Hematopoietic multipotent progenitor cell treated with erythropoietin and hydrocortisone succinate and interleukin-3 and kit ligand, for 8 days (in vitro differentiated cells): ENCODE measurements at regions not wholly inside any gene's neighbourhood (a gene's known extent, or its start where the extent isn't known, plus 50 kb on each side); places are given as distances from the start of the nearest gene placed in this dataset.

Experiments
- DNase-seq: peaks from one replicate; pipeline ENCODE4 v3.0.0-alpha.2; 2015

DNA sequence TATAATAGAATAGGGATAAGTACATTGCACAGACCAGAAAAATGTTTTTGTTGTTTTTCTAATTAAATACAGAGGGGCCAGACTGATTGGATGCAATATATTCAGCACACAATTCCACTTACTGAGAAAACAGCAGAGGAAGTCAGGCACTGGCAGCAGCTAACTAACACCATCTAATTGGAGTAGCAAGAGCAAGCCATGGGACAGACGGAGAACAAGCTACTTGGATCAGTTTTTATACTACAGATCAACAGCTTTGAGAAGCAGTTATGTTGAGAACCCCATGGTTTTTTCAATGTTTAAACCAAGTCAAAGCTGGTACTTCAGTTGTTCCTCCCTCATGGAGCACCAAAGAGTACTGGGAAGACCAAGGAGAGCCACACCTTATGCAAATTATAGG, 1249.4 kb downstream of the LRFN5 start:
- DNase-seq: no peak

DNA sequence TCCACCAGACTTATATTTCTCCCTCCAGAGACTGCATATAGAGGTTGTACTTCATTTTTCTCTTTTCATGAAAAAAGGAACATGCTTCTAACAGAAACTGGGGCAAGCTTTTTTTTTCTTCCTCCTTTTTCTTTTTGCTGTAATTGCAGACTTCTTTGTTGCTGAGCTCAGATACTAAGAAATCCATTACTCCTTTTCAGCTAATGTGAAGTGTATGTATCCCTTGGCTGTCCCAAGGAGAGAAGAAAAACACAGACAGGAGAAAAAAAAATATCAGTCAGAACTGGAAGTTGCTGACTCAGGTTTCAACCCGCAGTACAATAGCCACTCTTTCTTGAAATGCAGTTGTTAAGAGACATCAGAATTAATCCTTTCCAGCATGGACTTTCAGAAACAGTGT, 1248.4 kb downstream of the LRFN5 start:
- DNase-seq: no peak

- no peak for DNase-seq
These were observed 1247.4 kb downstream of the LRFN5 start for GRCh38 chr14:42854061-42854460.

DNA sequence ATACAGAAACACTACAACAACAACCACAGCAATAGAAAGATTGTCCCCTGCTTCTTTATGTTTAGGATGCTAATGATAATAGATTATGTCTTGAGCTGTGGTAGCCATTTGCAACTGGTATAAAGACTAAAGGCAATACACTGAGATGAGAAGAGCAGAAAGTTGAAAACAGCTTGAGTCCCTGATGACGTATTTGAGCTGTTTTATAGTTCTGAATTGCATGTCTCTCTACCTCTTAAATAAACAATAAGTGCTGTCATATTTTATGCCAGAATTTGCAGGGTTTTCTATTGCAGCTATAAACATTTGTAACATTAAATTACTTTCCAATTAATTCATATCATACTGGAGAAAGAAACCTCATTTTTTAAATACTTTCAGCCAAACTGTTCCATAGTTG, 1242.0 kb downstream of the LRFN5 start:
- no peak for DNase-seq

DNA sequence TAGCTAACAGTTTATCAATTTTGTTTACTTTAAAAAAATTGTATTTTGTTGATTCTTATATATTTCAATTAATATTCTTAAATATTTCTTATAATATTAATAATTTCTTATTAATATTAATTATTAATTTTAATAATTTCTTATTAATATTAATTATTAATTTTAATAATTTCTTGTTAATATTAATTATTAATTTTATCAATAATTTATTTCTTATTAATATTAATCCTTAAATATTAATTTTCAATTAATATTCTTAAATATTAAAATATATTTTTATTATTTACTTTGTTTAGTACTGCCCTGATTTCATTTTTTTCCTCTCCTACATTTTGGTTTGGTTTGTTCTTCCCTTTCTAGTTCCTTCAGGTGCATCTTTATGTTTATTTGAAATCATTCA, 1208.1 kb downstream of the LRFN5 start:
- no peak for DNase-seq

GRCh38 chr14:42806909-42807315, 1200.2 kb downstream of the LRFN5 start:
- no peak for DNase-seq

- no peak for DNase-seq
These were observed 1197.5 kb downstream of the LRFN5 start for GRCh38 chr14:42804141-42804540.

GRCh38 chr14:42802346-42802745, 1195.7 kb downstream of the LRFN5 start:
- no peak for DNase-seq

DNA sequence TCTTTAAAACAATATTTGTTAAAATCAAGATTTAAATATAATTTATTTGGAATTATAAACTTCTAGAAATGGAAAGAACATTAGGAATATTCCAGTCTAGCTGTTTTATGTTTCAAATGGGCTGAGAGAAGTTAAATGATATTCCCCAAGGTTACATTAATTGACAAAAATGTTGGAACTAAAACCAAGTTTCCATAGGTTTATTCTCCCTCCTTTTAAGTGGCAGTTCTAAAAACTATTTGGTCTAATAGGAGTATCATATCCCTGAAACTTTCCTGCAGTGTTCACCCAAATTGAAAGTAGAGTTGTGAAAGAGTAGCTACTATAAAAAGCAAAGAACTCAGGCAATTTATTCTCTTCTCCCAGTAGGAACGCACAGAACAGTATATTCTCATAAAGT, 1185.5 kb downstream of the LRFN5 start:
- DNase-seq: no peak

GRCh38 chr14:42782754-42783153, 1176.1 kb downstream of the LRFN5 start:
- no peak for DNase-seq

GRCh38 chr14:42778984-42779383, 1172.3 kb downstream of the LRFN5 start:
- DNase-seq: no peak

- DNase-seq: no peak
These were observed 1144.1 kb downstream of the LRFN5 start for GRCh38 chr14:42750771-42751170.

- DNase-seq: no peak
These were observed 1135.4 kb downstream of the LRFN5 start for GRCh38 chr14:42742084-42742483.

GRCh38 chr14:42736408-42736807, 1129.7 kb downstream of the LRFN5 start:
- DNase-seq: no peak

DNA sequence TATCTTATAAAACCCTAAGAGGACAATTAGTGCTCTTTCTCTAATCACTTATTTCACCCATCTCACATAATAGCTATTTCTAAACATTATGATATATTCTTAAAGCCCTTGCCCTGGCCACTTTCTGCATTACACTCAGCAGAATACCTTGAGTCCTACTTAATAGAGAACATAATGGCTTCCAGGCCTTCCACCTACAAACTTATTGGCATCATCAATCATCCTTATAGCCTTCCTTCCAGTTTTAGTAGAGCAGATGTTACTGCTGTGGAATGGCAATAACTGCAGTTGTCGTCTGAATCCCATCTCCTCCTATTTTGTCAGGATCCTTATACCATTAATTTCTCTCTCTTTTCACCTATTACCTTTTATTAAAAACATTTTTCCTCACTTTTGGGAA, 1127.4 kb downstream of the LRFN5 start:
- no peak for DNase-seq

DNA sequence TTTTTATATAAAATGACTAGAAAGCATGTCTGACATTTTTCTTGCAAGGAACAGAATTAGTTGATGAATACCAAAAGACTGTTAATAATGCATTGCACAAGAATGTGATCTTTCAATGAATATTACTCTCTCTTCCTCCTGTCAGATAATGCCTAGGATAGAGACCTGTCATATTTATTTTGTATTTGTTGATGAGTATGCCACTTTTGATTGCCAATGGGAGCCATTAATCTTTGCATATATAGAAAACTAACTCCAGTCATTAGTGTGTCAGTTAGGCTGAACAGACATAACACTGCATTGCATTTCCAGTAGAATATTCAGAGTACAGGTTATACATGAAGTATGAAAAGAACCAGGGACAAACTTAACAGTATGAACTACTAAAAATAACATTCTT, 1125.3 kb downstream of the LRFN5 start:
- no peak for DNase-seq

GRCh38 chr14:42731480-42731879, 1124.8 kb downstream of the LRFN5 start:
- no peak for DNase-seq

DNA sequence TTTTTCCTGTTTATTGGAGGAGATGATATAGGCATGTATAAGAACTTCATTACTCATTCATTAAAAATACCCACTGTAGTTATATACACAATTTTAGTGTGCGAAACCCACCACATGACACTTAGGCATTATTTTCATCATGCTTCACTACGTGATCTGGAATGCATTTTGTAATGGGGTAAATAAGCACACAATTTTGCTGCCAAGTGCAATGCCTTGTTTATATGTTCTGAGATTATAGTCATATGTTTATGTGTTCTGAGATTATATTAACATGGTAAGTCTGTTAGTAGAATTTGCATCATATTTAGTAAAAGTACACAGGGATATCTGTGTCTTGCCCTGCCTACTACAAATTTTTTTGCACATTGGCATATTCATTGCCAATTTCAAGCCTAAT, 1123.0 kb downstream of the LRFN5 start:
- DNase-seq: no peak

DNA sequence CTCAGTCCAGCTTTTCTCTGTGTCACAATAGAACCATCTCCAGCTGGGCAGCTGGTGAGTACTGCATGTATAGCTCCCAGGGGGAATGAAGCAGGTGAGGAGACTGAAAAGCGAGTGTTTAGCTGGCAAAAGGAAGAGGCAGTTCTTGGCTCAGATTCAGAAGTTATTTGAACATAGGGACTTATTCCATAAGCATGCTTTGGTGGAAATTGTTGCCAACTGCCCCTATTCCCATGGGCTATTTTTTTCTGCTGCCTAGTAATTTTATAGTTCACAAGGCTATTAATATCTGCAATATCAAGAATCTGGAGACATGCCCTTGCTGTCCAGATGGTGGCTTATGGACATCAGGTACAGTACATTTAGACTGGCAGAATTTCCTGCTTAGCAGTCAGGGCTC, 1112.7 kb downstream of the LRFN5 start:
- no peak for DNase-seq

GRCh38 chr14:42715316-42715715, 1108.6 kb downstream of the LRFN5 start:
- DNase-seq: no peak

DNA sequence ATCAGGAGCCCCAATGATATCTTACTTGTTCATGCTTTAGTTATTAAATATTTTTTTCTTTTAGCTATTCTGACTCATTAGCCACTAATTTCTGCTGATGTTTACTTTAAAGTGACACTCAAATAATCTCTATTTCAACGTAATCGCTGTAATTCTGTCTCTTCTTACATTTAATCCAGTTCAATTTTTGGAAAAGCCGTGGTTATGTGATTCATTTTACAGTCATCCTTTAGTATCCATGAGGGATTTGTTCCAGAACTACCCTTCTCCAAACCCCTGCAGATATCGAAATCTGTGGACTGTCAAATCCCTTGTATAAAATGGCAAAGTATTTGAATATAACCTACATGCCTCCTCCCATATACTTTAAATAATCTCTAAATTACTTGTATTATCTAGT, 1103.4 kb downstream of the LRFN5 start:
- DNase-seq: no peak

- DNase-seq: no peak
These were observed 1096.8 kb downstream of the LRFN5 start for GRCh38 chr14:42703501-42703900.

- no peak for DNase-seq
These were observed 1080.7 kb downstream of the LRFN5 start for GRCh38 chr14:42687421-42687820.

DNA sequence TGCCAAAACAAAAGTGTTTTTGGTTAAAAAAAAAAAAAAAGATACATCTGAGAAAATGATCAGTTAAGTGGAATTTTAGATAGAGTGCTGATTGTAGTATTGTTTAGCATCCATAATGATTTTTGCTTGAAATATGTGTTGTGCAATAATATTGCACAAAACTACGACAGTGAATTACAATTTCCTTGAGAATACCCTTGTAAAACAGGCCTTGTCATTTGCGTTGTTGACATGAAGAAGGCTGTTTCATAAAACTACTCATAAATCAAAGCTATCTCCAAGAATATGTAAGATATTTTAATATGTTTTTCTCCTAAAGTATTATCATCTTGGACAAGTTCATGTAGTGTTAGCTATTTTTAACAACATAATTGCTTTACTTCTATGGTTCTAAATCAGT, 1077.0 kb downstream of the LRFN5 start:
- no peak for DNase-seq

DNA sequence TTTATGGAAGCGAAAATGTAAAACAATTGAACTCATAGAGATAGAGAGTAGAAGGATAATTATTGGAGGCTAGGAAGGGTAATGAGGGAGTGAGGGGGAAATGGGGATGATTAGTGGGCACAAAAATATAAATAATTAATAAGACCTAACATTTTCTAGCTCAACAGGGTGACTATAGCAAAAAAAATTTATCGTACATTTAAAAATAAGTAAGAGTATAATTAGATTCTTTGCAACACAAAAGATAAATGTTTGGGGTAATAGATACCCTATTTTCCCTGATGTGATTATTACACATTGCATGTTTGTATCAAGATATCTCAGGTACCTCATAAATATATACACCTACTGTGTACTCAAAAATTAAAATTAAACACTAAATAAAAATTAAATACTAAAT, 1070.0 kb downstream of the LRFN5 start:
- no peak for DNase-seq

DNA sequence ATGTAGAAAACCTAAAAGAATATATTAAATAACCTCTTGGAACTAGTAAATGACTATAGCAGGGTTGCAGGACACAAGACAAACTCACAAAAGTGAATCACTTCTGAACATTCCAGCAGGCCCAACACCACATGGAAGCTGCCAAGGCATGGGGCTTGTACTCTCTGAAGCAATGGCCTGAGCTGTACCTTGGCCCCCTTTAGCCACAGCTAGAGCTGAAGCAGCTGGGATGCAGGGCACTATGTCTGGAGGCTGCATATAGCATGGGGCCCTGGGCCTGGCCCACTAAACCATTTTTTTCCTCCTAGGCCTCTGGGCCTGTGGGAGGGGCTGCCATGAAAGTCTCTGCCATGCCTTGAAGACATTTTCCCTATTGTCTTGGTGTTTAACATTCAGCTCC, 1067.3 kb downstream of the LRFN5 start:
- DNase-seq: no peak
